DOHH2 (cell line): ENCODE measurements at regions not wholly inside any gene's neighbourhood (a gene's known extent, or its start where the extent isn't known, plus 50 kb on each side); places are given as distances from the start of the nearest gene placed in this dataset.

Experiments used
- H3F3A ChIP-seq: fragments of 200-600 bp; sonication (generic), shearing (Covaris generic); 2 replicates; pipeline ENCODE4 v1.6.0; 2016; ENCODE audit warnings: antibody characterized with exemption, mild to moderate bottlenecking; ENCODE audit not compliant: control insufficient read depth, insufficient read depth
- H3K27ac ChIP-seq: fragments of 200-600 bp; sonication (generic); 2 replicates; pipeline ENCODE4 v1.5.1; 2014; ENCODE audit warnings: low read depth, mild to moderate bottlenecking, low read length, moderate library complexity
- H3K27me3 ChIP-seq: fragments of 200-600 bp; sonication (generic); 2 replicates; pipeline ENCODE4 v1.6.1; 2014; ENCODE audit warnings: mild to moderate bottlenecking, low read length, mixed read lengths; ENCODE audit not compliant: control insufficient read depth
- H3K36me3 ChIP-seq: fragments of 200-600 bp; sonication (generic); 2 replicates; pipeline ENCODE4 v1.6.1; 2014; ENCODE audit warnings: mild to moderate bottlenecking, low read length, moderate library complexity, mixed read lengths; ENCODE audit not compliant: control insufficient read depth
- H3K4me1 ChIP-seq: fragments of 200-600 bp; sonication (generic); 2 replicates; pipeline ENCODE4 v1.6.1; 2014; ENCODE audit warnings: mild to moderate bottlenecking, low read length, mixed read lengths; ENCODE audit not compliant: control insufficient read depth
- H3K4me2 ChIP-seq: fragments of 200-600 bp; sonication (generic); 2 replicates; pipeline ENCODE4 v1.6.0; 2014; ENCODE audit warnings: mild to moderate bottlenecking, low read length, moderate library complexity
- H3K4me3 ChIP-seq: fragments of 200-600 bp; sonication (generic); 2 replicates; pipeline ENCODE4 v1.5.1; 2014; ENCODE audit warnings: mild to moderate bottlenecking, low read length, mixed read lengths
- H3K79me2 ChIP-seq: fragments of 200-600 bp; sonication (generic); 2 replicates; pipeline ENCODE4 v1.6.1; 2014; ENCODE audit warnings: mild to moderate bottlenecking, low read length, mixed read lengths; ENCODE audit not compliant: control insufficient read depth
- H3K9me2 ChIP-seq: fragments of 200-600 bp; sonication (generic); replicated peaks from 2 replicates; pipeline ENCODE4 v1.6.1; 2014; ENCODE audit warnings: mild to moderate bottlenecking, low read length, mixed read lengths; ENCODE audit not compliant: control insufficient read depth
- H3K9me3 ChIP-seq: fragments of 200-600 bp; sonication (generic); 2 replicates; pipeline ENCODE4 v1.6.1; 2014; ENCODE audit warnings: antibody characterized with exemption, low read length, mixed read lengths; ENCODE audit not compliant: control insufficient read depth, insufficient read depth
- H4K20me1 ChIP-seq: fragments of 200-600 bp; sonication (generic); 2 replicates; pipeline ENCODE4 v1.6.0; 2014; ENCODE audit warnings: low read depth, mild to moderate bottlenecking, antibody characterized with exemption, low read length, moderate library complexity; ENCODE audit not compliant: control insufficient read depth, insufficient read depth
- EZH2phosphoT487 ChIP-seq: fragments of 200-600 bp; sonication (generic); IDR thresholded peaks from 2 replicates; pipeline ENCODE4 v1.6.1; 2017; ENCODE audit warnings: borderline replicate concordance, mild to moderate bottlenecking, antibody characterized with exemption, low read length, moderate library complexity, mixed read lengths
- TF ChIP-seq, protein P1 (sequence below): fragments of 200-600 bp; sonication (generic); IDR thresholded peaks from one replicate; pipeline ENCODE4 v1.5.1; 2014; ENCODE audit warnings: antibody characterized with exemption, mild to moderate bottlenecking, low read depth, low read length; ENCODE audit not compliant: poor library complexity, severe bottlenecking

DNA sequence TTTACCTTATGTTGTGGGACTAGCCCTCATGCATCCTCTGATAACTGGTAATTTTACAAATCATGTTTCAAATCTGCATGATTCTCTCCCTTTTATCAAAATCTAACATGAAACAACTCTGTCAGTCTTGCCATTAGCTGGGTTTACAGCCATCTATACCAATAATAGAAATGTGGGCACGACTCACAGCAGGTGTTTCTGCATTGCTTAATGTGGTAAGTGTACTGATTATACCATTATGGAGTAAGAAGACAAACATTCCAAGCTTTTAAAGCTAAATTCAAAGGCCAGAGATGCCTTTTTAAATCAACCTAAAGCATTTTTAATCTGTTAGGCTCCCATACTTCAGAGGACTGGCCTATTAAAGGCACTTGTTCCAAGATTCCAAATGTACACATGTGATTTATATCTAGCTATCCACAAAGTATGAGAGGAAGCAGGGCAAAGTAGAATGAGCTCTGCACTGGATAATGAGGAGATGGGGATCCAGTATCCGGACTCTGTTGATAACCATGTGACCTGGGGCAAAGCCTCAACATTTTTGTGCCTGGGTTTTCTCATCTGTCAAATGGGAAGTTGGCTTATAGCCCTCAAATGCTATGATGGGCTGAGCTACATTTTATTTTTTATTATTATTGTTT, 52.3 kb upstream of the FUT8 start:
- peaks cover 58% of the 10 kb centered on the region for H3K4me1 ChIP-seq
- peak overlapping the region; percentile 3; the same call in 1 of the 2 replicates for H3K27ac ChIP-seq
- H4K20me1 ChIP-seq = no peaks in the 10 kb centered on the region
- no peaks in the 10 kb centered on the region for H3K9me2 ChIP-seq
- no peaks in the 10 kb centered on the region for H3K36me3 ChIP-seq
- peak overlapping the region; percentile 50 for H3K4me2 ChIP-seq
- no peak for TF ChIP-seq EZH2phosphoT487
- TF ChIP-seq, protein P1, sequence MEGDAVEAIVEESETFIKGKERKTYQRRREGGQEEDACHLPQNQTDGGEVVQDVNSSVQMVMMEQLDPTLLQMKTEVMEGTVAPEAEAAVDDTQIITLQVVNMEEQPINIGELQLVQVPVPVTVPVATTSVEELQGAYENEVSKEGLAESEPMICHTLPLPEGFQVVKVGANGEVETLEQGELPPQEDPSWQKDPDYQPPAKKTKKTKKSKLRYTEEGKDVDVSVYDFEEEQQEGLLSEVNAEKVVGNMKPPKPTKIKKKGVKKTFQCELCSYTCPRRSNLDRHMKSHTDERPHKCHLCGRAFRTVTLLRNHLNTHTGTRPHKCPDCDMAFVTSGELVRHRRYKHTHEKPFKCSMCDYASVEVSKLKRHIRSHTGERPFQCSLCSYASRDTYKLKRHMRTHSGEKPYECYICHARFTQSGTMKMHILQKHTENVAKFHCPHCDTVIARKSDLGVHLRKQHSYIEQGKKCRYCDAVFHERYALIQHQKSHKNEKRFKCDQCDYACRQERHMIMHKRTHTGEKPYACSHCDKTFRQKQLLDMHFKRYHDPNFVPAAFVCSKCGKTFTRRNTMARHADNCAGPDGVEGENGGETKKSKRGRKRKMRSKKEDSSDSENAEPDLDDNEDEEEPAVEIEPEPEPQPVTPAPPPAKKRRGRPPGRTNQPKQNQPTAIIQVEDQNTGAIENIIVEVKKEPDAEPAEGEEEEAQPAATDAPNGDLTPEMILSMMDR = no peak
- peaks cover 18% of the 10 kb centered on the region for H3F3A ChIP-seq
- H3K4me3 ChIP-seq = no peak overlapping the region; the same call in 1 of the 2 replicates
- H3K27me3 ChIP-seq = no peaks in the 10 kb centered on the region
- no peaks in the 10 kb centered on the region for H3K79me2 ChIP-seq
- H3K9me3 ChIP-seq = no peaks in the 10 kb centered on the region

GRCh38 chr14:65361920-65362319, 50.6 kb upstream of the FUT8 start:
- H3K9me2 ChIP-seq = no peaks in the 10 kb centered on the region
- H3K27me3 ChIP-seq = no peaks in the 10 kb centered on the region
- peaks cover 6% of the 10 kb centered on the region; the same call in 1 of the 2 replicates for H3F3A ChIP-seq
- no peaks in the 10 kb centered on the region for H4K20me1 ChIP-seq
- H3K4me1 ChIP-seq = peaks cover 52% of the 10 kb centered on the region
- no peaks in the 10 kb centered on the region for H3K79me2 ChIP-seq
- TF ChIP-seq, protein P1 = no peak
- no peak for TF ChIP-seq EZH2phosphoT487
- no peaks in the 10 kb centered on the region for H3K9me3 ChIP-seq
- H3K27ac ChIP-seq = no peak overlapping the region
- H3K36me3 ChIP-seq = no peaks in the 10 kb centered on the region
- H3K4me2 ChIP-seq = no peak overlapping the region
- H3K4me3 ChIP-seq = no peak overlapping the region
